SK-N-SH (cell line): ENCODE measurements at regions not wholly inside any gene's neighbourhood (a gene's known extent, or its start where the extent isn't known, plus 50 kb on each side); places are given as distances from the start of the nearest gene placed in this dataset.

Source experiments
- CTCF ChIP-seq: fragments of 200-600 bp; sonication (generic); IDR thresholded peaks from 2 replicates; pipeline ENCODE4 v1.6.1; 2017; ENCODE audit warnings: antibody characterized with exemption, mild to moderate bottlenecking, moderate library complexity
- REST ChIP-seq: IDR thresholded peaks from 2 replicates; pipeline ENCODE4 v1.6.1; 2012; ENCODE audit warnings: mild to moderate bottlenecking, low read depth, low read length, moderate library complexity
- TCF12 ChIP-seq: IDR thresholded peaks from 2 replicates; pipeline ENCODE4 v1.4.0; 2012

DNA sequence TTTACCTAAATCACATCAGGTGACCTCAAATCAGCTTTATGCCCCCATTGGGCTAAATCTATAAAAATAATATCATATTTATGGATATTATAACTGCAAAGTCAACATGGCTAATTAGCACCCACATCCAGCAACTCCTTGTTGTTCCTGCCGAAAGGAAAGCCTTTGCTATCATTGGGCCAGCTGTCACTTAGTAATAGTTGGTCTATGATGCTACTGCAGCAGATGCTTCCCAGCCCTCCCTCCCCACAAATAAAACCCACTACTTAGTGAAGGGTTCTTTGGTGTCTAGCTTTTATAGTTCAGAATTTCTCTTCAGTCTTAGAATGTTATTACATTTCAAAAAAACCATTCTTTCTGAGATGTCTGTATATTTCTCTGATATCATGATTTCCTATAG is 116.9 kb upstream of the ENPEP start:
- no peak for TF ChIP-seq CTCF
- no peak for TF ChIP-seq TCF12
- TF ChIP-seq REST, result no peak
